ENCODE measurements at regions not wholly inside any gene's neighbourhood (a gene's known extent, or its start where the extent isn't known, plus 50 kb on each side); places are given as distances from the start of the nearest gene placed in this dataset.

- H3K36me3 Mint-ChIP-seq (ENCODE audit: low read depth): no peaks in the 10 kb centered on the region
- H3K9me3 Mint-ChIP-seq: peaks cover 4% of the 10 kb centered on the region
- no peaks in the 10 kb centered on the region for H3K27me3 Mint-ChIP-seq (ENCODE audit: low read depth)
- H3K4me3 Mint-ChIP-seq: no peak overlapping the region
- TF ChIP-seq, protein P1, sequence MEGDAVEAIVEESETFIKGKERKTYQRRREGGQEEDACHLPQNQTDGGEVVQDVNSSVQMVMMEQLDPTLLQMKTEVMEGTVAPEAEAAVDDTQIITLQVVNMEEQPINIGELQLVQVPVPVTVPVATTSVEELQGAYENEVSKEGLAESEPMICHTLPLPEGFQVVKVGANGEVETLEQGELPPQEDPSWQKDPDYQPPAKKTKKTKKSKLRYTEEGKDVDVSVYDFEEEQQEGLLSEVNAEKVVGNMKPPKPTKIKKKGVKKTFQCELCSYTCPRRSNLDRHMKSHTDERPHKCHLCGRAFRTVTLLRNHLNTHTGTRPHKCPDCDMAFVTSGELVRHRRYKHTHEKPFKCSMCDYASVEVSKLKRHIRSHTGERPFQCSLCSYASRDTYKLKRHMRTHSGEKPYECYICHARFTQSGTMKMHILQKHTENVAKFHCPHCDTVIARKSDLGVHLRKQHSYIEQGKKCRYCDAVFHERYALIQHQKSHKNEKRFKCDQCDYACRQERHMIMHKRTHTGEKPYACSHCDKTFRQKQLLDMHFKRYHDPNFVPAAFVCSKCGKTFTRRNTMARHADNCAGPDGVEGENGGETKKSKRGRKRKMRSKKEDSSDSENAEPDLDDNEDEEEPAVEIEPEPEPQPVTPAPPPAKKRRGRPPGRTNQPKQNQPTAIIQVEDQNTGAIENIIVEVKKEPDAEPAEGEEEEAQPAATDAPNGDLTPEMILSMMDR (IDR thresholded peaks at IDR 0.05; ENCODE audit: unreplicated experiment in 3 of 3): no peak
- H3K4me1 Mint-ChIP-seq: peaks cover 14% of the 10 kb centered on the region
- no peak overlapping the region for H3K27ac Mint-ChIP-seq
Measured at GRCh38 chr3:103009609-103010008, 574.8 kb downstream of the ZPLD1 start.

GRCh38 chr3:103025880-103026279 lies 591.1 kb downstream of the ZPLD1 start:
- Mint-ChIP-seq H3K27me3 (ENCODE audit: low read depth) (no peaks in the 10 kb centered on the region), H3K4me1 (no peaks in the 10 kb centered on the region), H3K27ac (no peak overlapping the region), H3K9me3 (no peaks in the 10 kb centered on the region), H3K4me3 (no peak overlapping the region), H3K36me3 (ENCODE audit: low read depth) (no peaks in the 10 kb centered on the region)
- TF ChIP-seq, protein P1 (IDR thresholded peaks at IDR 0.05; ENCODE audit: unreplicated experiment in 3 of 3): no peak

- TF ChIP-seq, protein P1 (IDR thresholded peaks at IDR 0.05; ENCODE audit: unreplicated experiment in 3 of 3): no peak
- Mint-ChIP-seq H3K27ac (no peak overlapping the region), H3K27me3 (ENCODE audit: low read depth) (no peaks in the 10 kb centered on the region), H3K36me3 (ENCODE audit: low read depth) (no peaks in the 10 kb centered on the region), H3K4me1 (no peaks in the 10 kb centered on the region), H3K9me3 (no peaks in the 10 kb centered on the region), H3K4me3 (no peak overlapping the region)
Measured at GRCh38 chr3:103033841-103034240, 599.0 kb downstream of the ZPLD1 start.

GRCh38 chr3:103047640-103048039 lies 612.8 kb downstream of the ZPLD1 start:
- no peaks in the 10 kb centered on the region for H3K9me3 Mint-ChIP-seq
- TF ChIP-seq, protein P1 (IDR thresholded peaks at IDR 0.05; ENCODE audit: unreplicated experiment in 3 of 3): no peak
- no peaks in the 10 kb centered on the region for H3K36me3 Mint-ChIP-seq (ENCODE audit: low read depth)
- peaks cover 8% of the 10 kb centered on the region for H3K4me1 Mint-ChIP-seq
- H3K4me3 Mint-ChIP-seq: no peak overlapping the region
- H3K27me3 Mint-ChIP-seq (ENCODE audit: low read depth): no peaks in the 10 kb centered on the region
- H3K27ac Mint-ChIP-seq: no peak overlapping the region

DNA sequence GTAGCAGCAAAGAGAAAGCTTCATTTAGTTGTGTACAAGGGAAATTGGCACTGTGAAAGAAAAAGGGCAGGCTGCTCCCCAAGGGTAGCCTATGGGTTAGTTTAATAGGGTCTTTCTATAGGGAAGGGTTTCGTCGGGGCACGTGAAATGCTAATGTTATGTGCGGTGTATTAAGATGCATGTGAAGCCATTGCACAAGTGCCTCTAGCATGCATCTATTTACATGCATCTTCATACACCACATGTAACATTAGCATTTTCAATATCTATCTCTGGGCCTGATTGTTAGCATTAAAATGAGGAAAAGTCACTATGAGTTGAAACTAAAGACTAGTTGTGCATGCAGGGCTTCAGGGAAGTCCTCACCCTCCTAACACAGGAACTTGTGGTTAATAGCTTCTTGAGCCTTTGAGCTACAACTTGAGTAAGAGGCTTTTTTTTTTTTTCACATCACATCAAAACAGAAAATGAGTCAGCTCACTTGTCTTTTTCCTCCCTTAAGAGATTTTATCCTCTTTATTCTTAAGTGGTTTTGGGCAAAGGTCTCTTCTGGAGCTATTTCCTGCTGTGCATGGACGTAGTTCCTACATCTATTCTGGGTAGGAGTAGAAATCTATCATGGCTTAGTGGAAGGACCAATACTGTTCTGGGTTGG lies 613.4 kb downstream of the ZPLD1 start:
- H3K4me1 Mint-ChIP-seq: peaks cover 12% of the 10 kb centered on the region
- no peaks in the 10 kb centered on the region for H3K36me3 Mint-ChIP-seq (ENCODE audit: low read depth)
- no peaks in the 10 kb centered on the region for H3K9me3 Mint-ChIP-seq
- H3K4me3 Mint-ChIP-seq: no peak overlapping the region
- H3K27me3 Mint-ChIP-seq (ENCODE audit: low read depth): no peaks in the 10 kb centered on the region
- TF ChIP-seq, protein P1 (IDR thresholded peaks at IDR 0.05; ENCODE audit: unreplicated experiment in 3 of 3): no peak
- H3K27ac Mint-ChIP-seq: no peak overlapping the region

- no peaks in the 10 kb centered on the region for H3K27me3 Mint-ChIP-seq (ENCODE audit: low read depth)
- H3K36me3 Mint-ChIP-seq (ENCODE audit: low read depth): no peaks in the 10 kb centered on the region
- TF ChIP-seq, protein P1 (IDR thresholded peaks at IDR 0.05; ENCODE audit: unreplicated experiment in 3 of 3): no peak
- H3K9me3 Mint-ChIP-seq: no peaks in the 10 kb centered on the region
- no peak overlapping the region for H3K4me3 Mint-ChIP-seq
- H3K27ac Mint-ChIP-seq: peak overlapping the region in 2 of 3 experiments; percentile 57 to 89
- H3K4me1 Mint-ChIP-seq: peaks cover 22% of the 10 kb centered on the region
Measured at GRCh38 chr3:103052236-103052830, 617.5 kb downstream of the ZPLD1 start.
